ENCODE measurements at regions not wholly inside any gene's neighbourhood (a gene's known extent, or its start where the extent isn't known, plus 50 kb on each side); places are given as distances from the start of the nearest gene placed in this dataset.

- TF ChIP-seq REST (IDR thresholded peaks at IDR 0.05; ENCODE audit: low read depth), result no peak
- TF ChIP-seq EGR1 (IDR thresholded peaks at IDR 0.05), result no peak
- no peak for TF ChIP-seq CREB1 (IDR thresholded peaks at IDR 0.05; ENCODE audit: low read depth)
- TF ChIP-seq TAF1 (IDR thresholded peaks at IDR 0.05; ENCODE audit: low read depth), result no peak
- TF ChIP-seq, protein P1, sequence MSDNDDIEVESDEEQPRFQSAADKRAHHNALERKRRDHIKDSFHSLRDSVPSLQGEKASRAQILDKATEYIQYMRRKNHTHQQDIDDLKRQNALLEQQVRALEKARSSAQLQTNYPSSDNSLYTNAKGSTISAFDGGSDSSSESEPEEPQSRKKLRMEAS (IDR thresholded peaks at IDR 0.05), result no peak
- no peak for TF ChIP-seq USF1 (IDR thresholded peaks at IDR 0.05)
- TF ChIP-seq FOXM1 (IDR thresholded peaks at IDR 0.05; ENCODE audit: borderline replicate concordance, low read depth), result no peak
- TF ChIP-seq TEAD4 (IDR thresholded peaks at IDR 0.05), result no peak
- TF ChIP-seq NFIC (IDR thresholded peaks at IDR 0.05), result no peak
- no peak for TF ChIP-seq ZBTB7A (IDR thresholded peaks at IDR 0.05; ENCODE audit: low read depth)
- TF ChIP-seq YY1 (IDR thresholded peaks at IDR 0.05; ENCODE audit: low read depth), result no peak
- TF ChIP-seq RAD21 (IDR thresholded peaks at IDR 0.05; ENCODE audit: low read depth), result no peak
- TF ChIP-seq EP300 (IDR thresholded peaks at IDR 0.05; ENCODE audit: borderline replicate concordance), result no peak
- no peak for TF ChIP-seq TCF12 (IDR thresholded peaks at IDR 0.05; ENCODE audit: low read depth)
These were observed 94.1 kb upstream of the CASZ1 start for GRCh38 chr1:10890491-10891071.

- TF ChIP-seq USF1 (IDR thresholded peaks at IDR 0.05), result no peak
- no peak for TF ChIP-seq EGR1 (IDR thresholded peaks at IDR 0.05)
- TF ChIP-seq ZBTB7A (IDR thresholded peaks at IDR 0.05; ENCODE audit: low read depth), result no peak
- no peak for TF ChIP-seq EP300 (IDR thresholded peaks at IDR 0.05; ENCODE audit: borderline replicate concordance)
- no peak for TF ChIP-seq TAF1 (IDR thresholded peaks at IDR 0.05; ENCODE audit: low read depth)
- TF ChIP-seq TCF12 (IDR thresholded peaks at IDR 0.05; ENCODE audit: low read depth), result no peak
These were observed 94.6 kb upstream of the CASZ1 start for GRCh38 chr1:10891091-10891490.

DNA sequence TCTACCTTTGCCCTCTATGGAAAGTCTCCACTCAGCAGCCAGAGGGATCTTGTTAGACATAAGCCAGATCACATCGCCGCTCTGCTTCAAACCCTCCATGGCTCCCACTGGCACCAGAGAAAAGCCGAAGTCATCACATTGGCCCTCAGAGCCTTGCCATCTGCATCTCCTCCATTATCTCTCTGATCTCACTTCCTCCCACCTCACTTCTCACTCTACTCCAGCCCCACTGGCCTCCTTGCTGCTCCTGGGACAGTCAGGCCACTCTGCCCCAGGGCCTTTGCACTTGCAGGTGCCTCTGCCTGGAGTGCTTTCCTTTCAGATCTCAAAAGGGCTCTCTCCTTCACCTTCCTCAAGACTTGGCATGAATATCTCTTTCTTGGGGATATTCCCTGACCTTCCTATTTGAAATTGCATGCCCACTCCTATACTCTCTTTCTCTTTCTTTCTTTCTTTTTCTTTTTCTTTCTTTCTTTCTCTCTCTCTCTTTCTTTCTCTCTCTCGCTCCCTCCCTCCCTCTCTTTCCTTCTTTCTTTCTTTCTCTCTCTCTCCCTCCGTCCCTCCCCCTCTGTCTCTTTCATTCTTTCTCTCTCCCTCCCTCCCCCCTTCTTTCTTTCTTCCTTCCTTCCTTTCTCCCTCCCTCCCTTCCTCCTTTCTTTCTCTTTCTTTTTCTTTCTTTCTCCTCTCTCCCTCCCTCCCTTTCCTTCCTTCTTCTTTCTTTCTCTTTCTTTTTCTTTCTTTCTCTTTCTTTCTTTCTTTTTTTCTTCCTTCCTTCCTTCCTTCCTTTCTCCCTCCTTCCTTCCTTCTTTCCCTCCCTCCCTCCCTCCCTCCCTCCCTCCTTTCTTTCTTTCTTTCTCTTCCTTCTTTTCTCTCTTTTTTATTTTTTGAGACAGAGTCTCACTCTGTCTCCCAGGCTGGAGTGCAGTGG is 96.0 kb upstream of the CASZ1 start:
- TF ChIP-seq CREB1 (IDR thresholded peaks at IDR 0.05; ENCODE audit: low read depth), result no peak
- no peak for TF ChIP-seq RAD21 (IDR thresholded peaks at IDR 0.05; ENCODE audit: low read depth)
- TF ChIP-seq CEBPB (IDR thresholded peaks at IDR 0.05), result no peak

DNA sequence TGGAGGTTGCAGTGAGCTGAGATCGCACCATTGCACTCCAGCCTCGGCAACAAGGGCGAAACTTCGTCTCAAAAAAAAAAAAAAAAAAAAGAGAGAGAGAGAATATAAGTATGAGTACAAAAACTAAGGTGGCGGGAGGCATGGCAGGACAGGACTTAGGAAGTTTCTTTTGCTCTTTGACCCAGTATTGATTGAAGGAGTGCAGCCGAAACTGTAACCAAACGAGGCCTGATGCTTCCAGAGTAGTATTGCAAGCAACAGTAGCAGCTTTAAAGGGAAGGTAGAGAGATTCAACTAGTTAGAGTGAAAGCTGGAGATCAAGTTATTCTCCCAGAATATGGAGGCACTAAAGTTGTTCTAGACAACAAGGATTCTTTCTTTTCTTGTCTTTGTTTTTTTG is 99.2 kb upstream of the CASZ1 start:
- TF ChIP-seq USF1 (IDR thresholded peaks at IDR 0.05) (no peak), EP300 (IDR thresholded peaks at IDR 0.05; ENCODE audit: borderline replicate concordance) (no peak), CREB1 (IDR thresholded peaks at IDR 0.05; ENCODE audit: low read depth) (no peak), TAF1 (IDR thresholded peaks at IDR 0.05; ENCODE audit: low read depth) (no peak), FOXM1 (IDR thresholded peaks at IDR 0.05; ENCODE audit: borderline replicate concordance, low read depth) (no peak)
- TF ChIP-seq, protein P1 (IDR thresholded peaks at IDR 0.05), result no peak

DNA sequence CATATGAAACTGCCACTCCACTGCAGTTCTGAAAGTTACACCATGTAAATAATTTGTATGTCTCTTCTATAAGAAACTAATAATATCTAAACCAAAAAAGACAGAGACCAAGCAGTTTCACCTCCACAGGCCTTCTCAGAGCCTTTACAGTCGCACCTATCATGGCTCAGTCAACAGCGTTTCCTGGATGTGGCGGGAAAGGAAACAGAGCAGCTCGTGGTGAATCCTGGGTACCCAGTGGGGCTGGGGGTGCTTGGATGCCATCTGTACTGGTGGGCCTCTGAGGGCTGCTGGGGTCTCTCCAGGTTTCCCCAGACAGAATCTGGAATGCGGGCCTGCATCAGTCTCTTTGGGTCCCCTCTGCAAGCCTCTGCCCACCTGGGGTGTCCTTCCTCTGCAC is 100.2 kb upstream of the CASZ1 start:
- TF ChIP-seq CEBPB (IDR thresholded peaks at IDR 0.05), result no peak
- no peak for TF ChIP-seq TAF1 (IDR thresholded peaks at IDR 0.05; ENCODE audit: low read depth)
- TF ChIP-seq TEAD4 (IDR thresholded peaks at IDR 0.05), result no peak
- no peak for TF ChIP-seq FOXM1 (IDR thresholded peaks at IDR 0.05; ENCODE audit: borderline replicate concordance, low read depth)

DNA sequence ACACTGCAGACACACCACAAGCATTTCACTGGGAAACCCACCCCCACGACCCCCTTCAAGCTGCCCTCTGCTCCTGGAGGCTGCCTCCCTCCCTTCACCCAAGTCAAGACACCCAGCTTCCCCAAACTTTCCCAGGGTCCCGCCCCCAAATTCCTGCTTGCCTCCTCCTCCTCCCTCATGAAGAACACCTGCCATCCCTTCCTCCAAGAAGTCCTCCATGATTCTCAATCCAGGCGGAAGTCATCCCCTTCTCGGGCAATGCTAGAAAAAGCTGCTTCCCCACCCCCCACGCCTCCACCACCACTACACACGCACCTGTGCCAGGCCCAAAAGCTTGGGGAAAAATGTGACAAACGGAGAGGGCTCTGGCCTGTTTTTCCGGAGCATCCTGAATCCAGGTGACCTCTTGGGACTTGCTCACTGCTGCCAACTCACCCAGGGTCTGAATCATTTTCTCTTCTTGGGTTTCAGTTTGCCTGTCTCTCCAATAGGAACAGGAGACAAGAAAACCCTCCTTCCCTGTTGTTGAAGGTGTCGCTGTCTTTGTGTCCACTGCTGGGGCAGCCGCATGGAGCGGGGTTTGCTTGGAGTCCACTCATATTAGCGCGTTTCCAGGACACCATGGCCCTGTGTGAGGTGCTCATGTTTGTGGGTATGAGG is 101.0 kb upstream of the CASZ1 start:
- TF ChIP-seq RAD21 (IDR thresholded peaks at IDR 0.05; ENCODE audit: low read depth), result no peak
- TF ChIP-seq EP300 (IDR thresholded peaks at IDR 0.05; ENCODE audit: borderline replicate concordance), result no peak

- TF ChIP-seq, protein P1 (IDR thresholded peaks at IDR 0.05), result no peak
- TF ChIP-seq TAF1 (IDR thresholded peaks at IDR 0.05; ENCODE audit: low read depth) (no peak), FOXM1 (IDR thresholded peaks at IDR 0.05; ENCODE audit: borderline replicate concordance, low read depth) (no peak), CREB1 (IDR thresholded peaks at IDR 0.05; ENCODE audit: low read depth) (no peak), CEBPB (IDR thresholded peaks at IDR 0.05) (no peak), ZBTB7A (IDR thresholded peaks at IDR 0.05; ENCODE audit: low read depth) (no peak), NFIC (IDR thresholded peaks at IDR 0.05) (no peak), RAD21 (IDR thresholded peaks at IDR 0.05; ENCODE audit: low read depth) (no peak), REST (IDR thresholded peaks at IDR 0.05; ENCODE audit: low read depth) (no peak), EP300 (IDR thresholded peaks at IDR 0.05; ENCODE audit: borderline replicate concordance) (no peak), USF1 (IDR thresholded peaks at IDR 0.05) (no peak), EGR1 (IDR thresholded peaks at IDR 0.05) (no peak), TCF12 (IDR thresholded peaks at IDR 0.05; ENCODE audit: low read depth) (no peak)
These were observed 101.7 kb upstream of the CASZ1 start for GRCh38 chr1:10897981-10898728.

All from Ishikawa (cell line).